NCI-H1694 (cell line): ENCODE measurements at regions not wholly inside any gene's neighbourhood (a gene's known extent, or its start where the extent isn't known, plus 50 kb on each side); places are given as distances from the start of the nearest gene placed in this dataset.

Experiments
- DNase-seq: peaks from one replicate; lab custom pipeline; 2025; lab: John Stamatoyannopoulos, UW

- DNase-seq, result no peak
These were observed 51.0 kb upstream of the VEGFC start for GRCh38 chr4:176843710-176844109.

DNA sequence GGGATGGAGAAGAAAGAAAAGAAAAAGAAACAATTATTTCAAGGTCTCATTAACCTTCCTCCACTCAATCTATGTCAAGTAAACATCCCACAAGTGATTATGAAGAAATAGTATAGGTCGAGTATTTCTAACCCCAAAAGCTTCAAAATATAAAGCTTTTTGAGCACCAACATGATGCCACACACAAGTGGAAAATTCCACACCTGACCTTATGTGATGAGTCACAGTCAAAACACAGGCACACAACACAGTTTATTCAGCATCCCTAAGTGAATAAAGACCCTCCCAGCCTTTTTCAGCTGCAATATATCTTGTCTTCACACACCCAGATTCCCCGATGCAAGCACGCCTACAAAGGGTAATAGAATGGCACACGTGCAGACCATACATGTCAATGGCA lies 51.7 kb upstream of the VEGFC start:
- no peak for DNase-seq

GRCh38 chr4:176845636-176846035 lies 52.9 kb upstream of the VEGFC start:
- DNase-seq, result no peak

DNA sequence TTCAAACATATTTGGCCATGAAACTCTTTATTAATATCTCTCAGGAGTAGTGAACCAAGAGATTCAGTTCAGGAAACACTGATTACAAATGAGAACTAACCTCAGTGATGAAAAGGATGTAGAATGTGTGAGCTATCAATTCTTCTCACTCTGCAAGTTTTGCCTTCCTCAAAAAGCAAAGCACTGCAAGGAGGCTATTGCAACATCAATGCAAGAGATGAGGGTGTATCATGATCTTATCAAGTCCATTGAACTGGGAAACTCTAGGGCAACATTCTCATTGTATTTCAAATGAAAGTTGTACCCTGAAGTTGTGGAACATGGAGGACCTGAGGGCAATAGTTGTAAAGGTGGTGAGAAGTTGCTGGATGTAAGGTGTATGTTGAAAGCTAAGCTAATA lies 56.4 kb upstream of the VEGFC start:
- no peak for DNase-seq

- DNase-seq, result no peak
These were observed 57.7 kb upstream of the VEGFC start for GRCh38 chr4:176850436-176850835.

GRCh38 chr4:176856421-176856820 lies 63.7 kb upstream of the VEGFC start:
- no peak for DNase-seq

DNA sequence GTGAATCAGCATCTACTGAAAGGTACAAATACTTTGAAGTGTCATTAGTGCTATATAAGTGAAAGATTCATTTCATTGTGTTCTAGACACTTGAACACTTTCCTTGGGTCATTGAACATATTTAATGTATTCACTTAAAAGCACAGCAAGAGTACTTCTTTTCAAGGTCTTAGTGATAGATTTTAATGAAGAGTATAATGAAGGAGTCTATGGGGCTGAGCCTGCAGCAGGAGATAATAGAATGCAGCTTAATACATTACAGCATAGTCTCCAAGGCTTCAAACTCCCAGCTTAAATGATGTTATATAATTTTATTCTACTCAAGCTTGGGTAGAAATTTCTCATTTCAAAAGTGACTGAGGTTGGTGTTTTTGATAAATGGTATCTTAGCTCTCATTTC lies 66.1 kb upstream of the VEGFC start:
- DNase-seq, result no peak

DNA sequence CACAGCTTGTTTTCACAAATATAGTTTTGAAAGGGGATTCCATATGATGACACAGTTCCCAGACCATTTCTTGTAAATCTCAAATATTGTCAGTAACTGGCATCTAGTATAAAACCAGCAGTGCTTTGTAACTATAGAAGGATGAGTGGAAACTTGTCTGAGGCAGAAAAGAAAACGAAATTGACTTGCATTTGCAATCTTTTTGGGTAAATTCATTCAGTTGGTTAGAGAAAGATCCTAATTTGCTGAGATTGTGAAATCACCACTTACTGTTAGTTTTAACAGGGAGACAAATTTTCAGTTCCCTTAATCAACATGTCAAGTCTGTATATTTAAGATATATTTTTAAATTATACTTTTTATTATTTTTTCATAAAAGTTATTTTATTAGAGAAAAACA lies 71.5 kb upstream of the VEGFC start:
- DNase-seq, result no peak

GRCh38 chr4:176868676-176869075 lies 76.0 kb upstream of the VEGFC start:
- no peak for DNase-seq

- no peak for DNase-seq
These were observed 79.7 kb upstream of the VEGFC start for GRCh38 chr4:176872461-176872860.

DNA sequence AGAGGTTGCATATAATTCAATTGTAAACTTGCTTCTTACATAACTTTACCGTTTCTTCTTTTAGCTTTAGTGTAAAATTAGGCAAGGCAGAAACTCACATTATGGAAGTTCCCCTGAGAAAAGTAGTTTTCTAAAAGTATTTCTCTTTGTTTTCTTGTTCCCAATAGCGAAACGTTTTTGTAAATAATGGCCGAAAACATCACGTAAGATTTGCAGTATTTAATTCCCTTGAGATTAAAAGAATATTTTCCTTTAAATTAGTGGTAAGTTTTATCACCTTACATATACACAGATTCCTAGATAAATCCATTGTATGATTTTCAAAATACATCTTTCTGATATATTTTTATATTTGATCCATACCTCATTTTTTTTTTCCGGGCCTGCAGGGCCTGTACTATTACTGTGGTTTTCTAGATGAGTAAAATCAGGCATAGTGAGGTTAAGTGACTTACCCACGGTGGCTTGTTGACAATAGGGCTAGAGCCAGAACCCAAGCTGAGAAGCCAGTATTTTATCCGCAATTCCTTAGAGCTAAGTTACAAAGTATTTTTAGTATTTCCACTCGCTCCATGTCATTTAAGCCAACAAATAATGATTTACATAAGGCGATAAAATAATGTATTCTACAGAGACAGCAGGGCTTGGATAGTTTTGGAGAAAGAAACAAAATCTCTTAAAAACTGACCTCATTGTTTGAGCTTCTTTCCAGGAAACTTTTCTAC lies 82.2 kb upstream of the VEGFC start:
- DNase-seq, result no peak

- DNase-seq, result no peak
These were observed 82.8 kb upstream of the VEGFC start for GRCh38 chr4:176875446-176875930.

GRCh38 chr4:176879380-176880116 lies 86.8 kb upstream of the VEGFC start:
- DNase-seq, result no peak

DNA sequence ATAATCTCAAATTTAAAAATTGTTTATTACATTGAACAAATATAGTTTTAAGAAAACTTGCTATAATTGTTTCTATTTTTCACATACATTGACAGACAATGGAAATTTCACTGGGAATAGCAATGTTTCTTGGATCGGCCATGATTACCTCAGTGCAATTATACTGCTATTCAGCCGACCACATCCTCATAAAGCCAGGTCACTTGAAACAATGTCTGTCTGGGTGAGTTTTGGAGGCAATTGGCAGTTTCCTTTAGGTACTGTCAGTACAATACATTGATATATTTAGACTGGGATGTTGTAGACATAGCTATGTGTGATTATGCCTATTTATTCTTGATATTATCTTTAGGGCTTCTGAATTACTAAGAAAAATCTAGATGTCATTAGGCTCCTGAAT lies 89.5 kb upstream of the VEGFC start:
- DNase-seq, result no peak

- no peak for DNase-seq
These were observed 90.4 kb upstream of the VEGFC start for GRCh38 chr4:176883108-176883550.

DNA sequence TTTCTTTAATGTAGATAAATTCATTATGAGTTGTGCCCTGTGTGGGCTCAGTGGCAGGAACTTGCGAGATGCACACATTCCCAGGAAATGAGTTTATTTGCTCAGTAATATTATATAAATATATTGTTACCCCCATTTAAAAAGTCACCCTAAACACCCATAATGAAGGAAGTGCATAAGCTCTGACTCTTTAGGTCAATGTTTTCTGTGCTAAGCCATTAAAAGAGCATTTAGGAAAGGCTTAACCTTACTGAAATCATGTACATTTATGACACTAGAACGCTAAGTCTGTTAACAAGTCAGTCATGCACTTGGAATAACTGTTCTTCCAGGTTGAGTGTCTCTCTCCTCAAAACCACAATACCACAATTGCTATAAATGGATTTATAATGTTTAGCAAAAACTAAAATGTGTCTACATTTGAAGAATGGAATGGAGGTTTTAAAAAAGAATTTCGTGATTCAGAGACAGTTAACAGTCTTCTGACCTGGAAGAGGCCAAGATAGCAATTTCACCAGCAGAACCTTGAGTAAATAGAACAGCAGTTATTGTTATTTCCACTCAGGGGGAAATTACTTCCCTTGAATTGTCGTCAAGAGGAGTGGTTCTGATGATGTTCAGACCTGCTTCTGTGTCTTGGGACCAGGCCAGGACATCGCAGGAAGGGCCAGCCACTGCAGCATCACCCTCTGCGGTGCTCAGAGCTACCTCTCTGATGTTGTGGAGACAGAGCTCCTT lies 91.1 kb upstream of the VEGFC start:
- no peak for DNase-seq

- DNase-seq, result no peak
These were observed 92.5 kb upstream of the VEGFC start for GRCh38 chr4:176885224-176885623.

- no peak for DNase-seq
These were observed 93.4 kb upstream of the VEGFC start for GRCh38 chr4:176886135-176886534.

DNA sequence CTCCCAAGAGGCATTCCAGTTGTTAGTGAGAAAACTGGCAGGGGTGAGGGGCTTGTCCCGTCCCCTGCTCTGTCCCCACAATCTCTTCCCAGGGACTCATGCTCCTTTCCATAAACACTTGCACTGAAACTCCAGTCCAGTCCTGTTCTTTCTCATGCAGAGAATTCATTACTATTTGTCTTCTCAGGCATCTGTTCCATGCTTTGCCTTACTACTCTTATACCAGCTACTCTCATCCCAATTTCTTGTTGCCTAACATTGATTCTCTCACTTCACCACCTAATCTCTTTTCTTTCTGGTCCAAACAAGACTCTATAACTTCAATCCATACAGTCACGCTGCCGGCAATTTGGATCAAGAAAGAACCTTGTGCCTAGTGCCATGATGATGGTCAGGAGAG lies 97.1 kb upstream of the VEGFC start:
- DNase-seq, result no peak

GRCh38 chr4:176894498-176894897 lies 101.8 kb upstream of the VEGFC start:
- DNase-seq, result no peak

DNA sequence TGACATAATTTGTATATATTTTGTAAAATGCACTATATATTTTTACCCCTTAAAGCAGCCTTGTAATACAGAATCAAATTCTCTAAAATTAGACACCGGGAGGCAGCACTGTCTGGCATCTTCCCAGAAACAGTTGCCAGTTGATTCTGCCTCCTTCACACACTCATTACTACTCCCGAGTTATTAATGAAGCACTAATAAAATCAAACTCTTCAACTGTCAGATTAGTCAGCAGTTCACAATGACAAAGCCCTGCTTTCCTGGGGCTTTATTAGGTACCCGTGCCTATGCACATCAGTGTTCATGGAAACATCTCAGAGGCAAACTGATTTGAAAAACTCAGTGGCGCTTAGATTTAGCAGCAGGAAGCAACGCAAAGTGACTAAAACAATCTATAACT lies 103.5 kb upstream of the VEGFC start:
- DNase-seq, result no peak

DNA sequence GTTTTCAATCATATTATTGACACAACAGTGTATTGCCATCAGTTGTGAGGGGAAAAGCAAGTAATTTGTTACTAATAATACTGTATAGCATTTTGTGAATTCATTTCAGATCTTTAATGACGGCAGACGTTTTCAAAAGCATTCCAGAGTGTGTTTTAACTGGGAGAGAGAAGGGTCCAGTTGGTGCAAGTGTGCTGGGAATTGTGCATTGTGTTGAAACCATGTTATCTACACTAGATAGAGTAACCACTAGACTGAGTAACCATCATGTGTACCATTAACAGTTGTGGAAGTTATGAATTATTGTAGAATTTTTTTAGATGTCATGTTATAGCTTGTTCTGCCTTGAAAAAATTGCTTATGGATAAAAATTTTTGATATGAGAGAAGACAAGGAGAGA lies 104.5 kb upstream of the VEGFC start:
- DNase-seq, result no peak

GRCh38 chr4:176898791-176899190 lies 106.1 kb upstream of the VEGFC start:
- DNase-seq, result no peak
